ENCODE measurements at regions not wholly inside any gene's neighbourhood (a gene's known extent, or its start where the extent isn't known, plus 50 kb on each side); places are given as distances from the start of the nearest gene placed in this dataset.
"Not testable (repeated sequence)": the region's sequence is repeated elsewhere in the genome, so short reads cannot be mapped to it uniquely, and the experiment has no call there.

DNA sequence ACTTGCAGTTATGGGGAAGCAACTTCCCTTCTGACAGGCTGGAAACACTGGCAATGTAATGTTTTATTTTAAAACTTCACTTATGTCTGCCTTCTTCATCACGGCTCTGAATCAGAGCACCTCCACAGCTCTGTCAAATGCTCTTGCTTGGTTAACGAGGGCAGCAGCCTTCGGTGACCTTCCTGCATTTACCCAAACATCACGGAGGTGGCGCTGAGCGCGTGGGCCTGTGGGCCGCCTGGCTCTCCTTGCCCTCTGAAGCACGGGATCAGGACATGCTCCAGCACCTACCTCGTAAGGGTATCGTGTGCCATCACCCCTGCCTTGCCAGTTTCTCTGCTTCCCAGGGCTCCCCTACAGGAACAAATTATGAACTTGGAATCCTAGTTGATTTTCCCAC lies 310.0 kb downstream of the TEX29 start:
- Mint-ChIP-seq H3K4me1 (no peaks in the 10 kb centered on the region), H3K9me3 (peaks cover 0 to 8% (median 0%) of the 10 kb centered on the region in 7 donors), H3K27ac (no peak overlapping the region), H3K36me3 (no peaks in the 10 kb centered on the region), H3K4me3 (no peak overlapping the region), H3K27me3 (ENCODE audit: low read depth in 3 of 3) (peaks cover 0 to 3% (median 1%) of the 10 kb centered on the region in 3 donors)
- no peaks in the 10 kb centered on the region for H3K36me3 ChIP-seq (replicated peaks in 1 of 2; ENCODE audit: control insufficient read depth in 1 of 2, insufficient read depth in 2 of 2, low read length in 2 of 2)
- H3K4me2 ChIP-seq (replicated peaks; ENCODE audit: extremely low read depth, low read length, poor library complexity, severe bottlenecking) = no peak overlapping the region
- H3K27me3 ChIP-seq (ENCODE audit: control insufficient read depth in 2 of 2, insufficient read depth in 2 of 2, low read length in 2 of 2) = no peaks in the 10 kb centered on the region
- intact Hi-C loops (cut with micrococcal nuclease) = no loop called here
- no peak overlapping the region for H3K9ac ChIP-seq (ENCODE audit: insufficient read depth, low read length, poor library complexity, severe bottlenecking)
- H3K27ac ChIP-seq (ENCODE audit: low read depth in 1 of 2, low read length in 2 of 2) = no peak overlapping the region
- no peak overlapping the region for H3K4me3 ChIP-seq (replicated peaks in 1 of 3; ENCODE audit: low read depth in 2 of 3, low read length in 3 of 3)
- no peak for TF ChIP-seq CTCF (IDR thresholded peaks at IDR 0.05)
- H4K20me1 ChIP-seq (ENCODE audit: insufficient read depth, low read length) = no peaks in the 10 kb centered on the region
- no peak overlapping the region for H2AFZ ChIP-seq (ENCODE audit: insufficient read depth, low read depth, low read length, poor library complexity, severe bottlenecking)
- no peaks in the 10 kb centered on the region for H3K4me1 ChIP-seq (ENCODE audit: control insufficient read depth in 1 of 2, insufficient read depth in 2 of 2, low read length in 2 of 2)
- 97% methylated on average over 11 of the region's 11 CpGs for WGBS (ENCODE audit: insufficient coverage)
- DNase-seq = no peak
- H3K79me2 ChIP-seq (ENCODE audit: insufficient read depth, low read length) = no peaks in the 10 kb centered on the region
- peaks cover 0 to 3% of the 10 kb centered on the region in 2 donors for H3K9me3 ChIP-seq (replicated peaks in 1 of 2; ENCODE audit: control insufficient read depth in 1 of 2, insufficient read depth in 1 of 2, low read length in 2 of 2)

DNA sequence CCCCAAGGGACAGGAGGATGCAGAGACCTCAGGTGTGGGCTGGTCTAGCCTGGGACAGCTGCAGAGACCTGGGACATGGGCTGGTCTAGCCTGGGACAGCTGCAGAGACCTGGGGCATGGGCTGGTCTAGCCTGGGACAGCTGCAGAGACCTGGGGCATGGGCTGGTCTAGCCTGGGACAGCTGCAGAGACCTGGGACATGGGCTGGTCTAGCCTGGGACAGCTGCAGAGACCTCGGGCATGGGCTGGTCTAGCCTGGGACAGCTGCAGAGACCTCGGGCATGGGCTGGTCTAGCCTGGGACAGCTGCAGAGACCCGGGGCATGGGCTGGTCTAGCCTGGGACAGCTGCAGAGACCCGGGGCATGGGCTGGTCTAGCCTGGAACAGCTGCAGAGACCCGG lies 310.8 kb downstream of the TEX29 start:
- H3K4me1 Mint-ChIP-seq; H3K27me3 Mint-ChIP-seq (ENCODE audit: low read depth in 3 of 3); H3K27ac ChIP-seq (ENCODE audit: low read depth in 1 of 2, low read length in 2 of 2); H3K4me3 ChIP-seq (replicated peaks in 1 of 3; ENCODE audit: low read depth in 2 of 3, low read length in 3 of 3); H3K9me3 ChIP-seq (replicated peaks in 1 of 2; ENCODE audit: control insufficient read depth in 1 of 2, insufficient read depth in 1 of 2, low read length in 2 of 2); H3K27me3 ChIP-seq (ENCODE audit: control insufficient read depth in 2 of 2, insufficient read depth in 2 of 2, low read length in 2 of 2); H3K27ac Mint-ChIP-seq; H3K4me3 Mint-ChIP-seq; H3K9me3 Mint-ChIP-seq; H3K36me3 Mint-ChIP-seq; H3K79me2 ChIP-seq (ENCODE audit: insufficient read depth, low read length); intact Hi-C loops (cut with micrococcal nuclease); DNase-seq; H2AFZ ChIP-seq (ENCODE audit: insufficient read depth, low read depth, low read length, poor library complexity, severe bottlenecking); H3K4me2 ChIP-seq (replicated peaks; ENCODE audit: extremely low read depth, low read length, poor library complexity, severe bottlenecking); H4K20me1 ChIP-seq (ENCODE audit: insufficient read depth, low read length); H3K9ac ChIP-seq (ENCODE audit: insufficient read depth, low read length, poor library complexity, severe bottlenecking); H3K4me1 ChIP-seq (ENCODE audit: control insufficient read depth in 1 of 2, insufficient read depth in 2 of 2, low read length in 2 of 2); H3K36me3 ChIP-seq (replicated peaks in 1 of 2; ENCODE audit: control insufficient read depth in 1 of 2, insufficient read depth in 2 of 2, low read length in 2 of 2): not testable (repeated sequence)
- 91% methylated on average over 3 of the region's 5 CpGs for WGBS (ENCODE audit: insufficient coverage)

Data from CD14-positive monocyte (primary cell).